ENCODE measurements at regions not wholly inside any gene's neighbourhood (a gene's known extent, or its start where the extent isn't known, plus 50 kb on each side); places are given as distances from the start of the nearest gene placed in this dataset.

GRCh38 chr2:221144909-221145308 lies 427.2 kb downstream of the EPHA4 start:
- TF ChIP-seq POLR2A (IDR thresholded peaks at IDR 0.05) (no peak), CTCF (IDR thresholded peaks at IDR 0.05) (no peak), POLR2AphosphoS5 (IDR thresholded peaks at IDR 0.05) (no peak), EP300 (IDR thresholded peaks at IDR 0.05) (no peak)
